ENCODE measurements at regions not wholly inside any gene's neighbourhood (a gene's known extent, or its start where the extent isn't known, plus 50 kb on each side); places are given as distances from the start of the nearest gene placed in this dataset.

GRCh38 chr2:172680436-172681068, 55.1 kb upstream of the RAPGEF4 start:
- no peaks in the 10 kb centered on the region for H3K4me1 Mint-ChIP-seq (ENCODE audit: low read depth)
- peaks cover 13% of the 10 kb centered on the region for H3K9me3 Mint-ChIP-seq
- DNase-seq: no peak
- H3K36me3 Mint-ChIP-seq (ENCODE audit: low read depth): peaks cover 9% of the 10 kb centered on the region
- CTCF ChIA-PET: interaction anchor here (0.7 to 1.3 kb wide), 3 partner anchors 13 to 87 kb away, joined by 3 read pairs; no protein-coding TSS in a partner anchor
- POLR2A ChIA-PET: no interaction called here
- intact Hi-C loops (cut with micrococcal nuclease): no loop called here
- H3K27me3 Mint-ChIP-seq: no peaks in the 10 kb centered on the region
- no peak for TF ChIP-seq CTCF (IDR thresholded peaks at IDR 0.05)
- H3K27ac Mint-ChIP-seq: no peak overlapping the region
- ATAC-seq: no peak
- H3K4me3 Mint-ChIP-seq: no peak overlapping the region

GRCh38 chr2:172685467-172685866, 50.2 kb upstream of the RAPGEF4 start:
- H3K27ac Mint-ChIP-seq: no peak overlapping the region
- ChIA-PET CTCF (interaction anchor here (1.0 kb wide), 1 partner anchor 12 kb away, joined by 3 read pairs; no protein-coding TSS in a partner anchor), POLR2A (no interaction called here)
- ATAC-seq (no peak), DNase-seq (no peak)
- no peak overlapping the region for H3K4me3 Mint-ChIP-seq
- no peak for TF ChIP-seq CTCF (IDR thresholded peaks at IDR 0.05)
- intact Hi-C loops (cut with micrococcal nuclease): no loop called here
- H3K4me1 Mint-ChIP-seq (ENCODE audit: low read depth): peaks cover 5% of the 10 kb centered on the region
- no peaks in the 10 kb centered on the region for H3K27me3 Mint-ChIP-seq
- H3K36me3 Mint-ChIP-seq (ENCODE audit: low read depth): peaks cover 13% of the 10 kb centered on the region
- H3K9me3 Mint-ChIP-seq: peaks cover 20% of the 10 kb centered on the region
